Fibroblast of mammary gland (primary cell): ENCODE measurements at regions not wholly inside any gene's neighbourhood (a gene's known extent, or its start where the extent isn't known, plus 50 kb on each side); places are given as distances from the start of the nearest gene placed in this dataset.

Experiments used
- DNase-seq: peaks from one replicate; pipeline ENCODE4 v3.0.0-alpha.2; 2010; ENCODE audit warnings: low read depth
- H3K4me3 ChIP-seq: 2 replicates; pipeline ENCODE4 v1.5.1; 2011; ENCODE audit warnings: low read depth, mild to moderate bottlenecking, low read length, moderate library complexity; ENCODE audit not compliant: control insufficient read depth
- TF ChIP-seq, protein P1 (sequence below): conservative IDR thresholded peaks from 2 replicates; pipeline ENCODE4 v1.5.1; 2011; ENCODE audit warnings: low read depth, low read length, inconsistent platforms; ENCODE audit not compliant: control insufficient read depth, insufficient read depth

- TF ChIP-seq, protein P1, sequence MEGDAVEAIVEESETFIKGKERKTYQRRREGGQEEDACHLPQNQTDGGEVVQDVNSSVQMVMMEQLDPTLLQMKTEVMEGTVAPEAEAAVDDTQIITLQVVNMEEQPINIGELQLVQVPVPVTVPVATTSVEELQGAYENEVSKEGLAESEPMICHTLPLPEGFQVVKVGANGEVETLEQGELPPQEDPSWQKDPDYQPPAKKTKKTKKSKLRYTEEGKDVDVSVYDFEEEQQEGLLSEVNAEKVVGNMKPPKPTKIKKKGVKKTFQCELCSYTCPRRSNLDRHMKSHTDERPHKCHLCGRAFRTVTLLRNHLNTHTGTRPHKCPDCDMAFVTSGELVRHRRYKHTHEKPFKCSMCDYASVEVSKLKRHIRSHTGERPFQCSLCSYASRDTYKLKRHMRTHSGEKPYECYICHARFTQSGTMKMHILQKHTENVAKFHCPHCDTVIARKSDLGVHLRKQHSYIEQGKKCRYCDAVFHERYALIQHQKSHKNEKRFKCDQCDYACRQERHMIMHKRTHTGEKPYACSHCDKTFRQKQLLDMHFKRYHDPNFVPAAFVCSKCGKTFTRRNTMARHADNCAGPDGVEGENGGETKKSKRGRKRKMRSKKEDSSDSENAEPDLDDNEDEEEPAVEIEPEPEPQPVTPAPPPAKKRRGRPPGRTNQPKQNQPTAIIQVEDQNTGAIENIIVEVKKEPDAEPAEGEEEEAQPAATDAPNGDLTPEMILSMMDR = no peak
- no peak overlapping the region for H3K4me3 ChIP-seq
- DNase-seq = no peak
These were observed 524.6 kb upstream of the LRRC4C start for GRCh38 chr11:41984023-41984422.

GRCh38 chr11:41985799-41986198 is 526.3 kb upstream of the LRRC4C start:
- H3K4me3 ChIP-seq = no peak overlapping the region
- DNase-seq = no peak
- TF ChIP-seq, protein P1 = no peak

GRCh38 chr11:41988951-41989572 is 529.6 kb upstream of the LRRC4C start:
- no peak overlapping the region for H3K4me3 ChIP-seq
- DNase-seq = no peak
- TF ChIP-seq, protein P1 = no peak

DNA sequence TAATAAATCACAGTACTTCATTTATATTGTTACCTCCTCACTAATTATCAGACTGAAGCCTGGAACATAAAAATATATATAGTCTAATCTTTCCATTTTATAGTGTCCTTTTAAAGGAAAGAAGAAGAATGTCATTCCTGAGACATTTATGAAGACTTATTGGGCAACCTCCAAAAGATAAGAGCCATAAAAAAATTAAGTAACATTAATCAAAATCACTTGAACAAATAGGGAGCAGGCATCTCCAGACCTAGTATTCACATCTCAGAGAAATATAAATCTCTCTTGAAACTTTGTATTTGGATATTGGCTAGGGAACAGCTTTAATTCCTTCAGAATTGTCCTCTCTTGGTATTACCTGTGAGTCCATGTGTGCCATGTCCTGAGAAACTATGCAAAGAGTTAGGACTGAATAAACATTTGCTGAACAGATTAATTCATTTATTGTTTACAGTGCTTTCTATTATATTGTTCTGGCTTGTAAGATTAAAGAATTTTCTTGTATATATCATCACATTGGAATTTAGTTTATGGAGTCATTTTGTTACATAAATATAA is 530.5 kb upstream of the LRRC4C start:
- no peak for DNase-seq
- TF ChIP-seq, protein P1 = no peak
- no peak overlapping the region for H3K4me3 ChIP-seq

DNA sequence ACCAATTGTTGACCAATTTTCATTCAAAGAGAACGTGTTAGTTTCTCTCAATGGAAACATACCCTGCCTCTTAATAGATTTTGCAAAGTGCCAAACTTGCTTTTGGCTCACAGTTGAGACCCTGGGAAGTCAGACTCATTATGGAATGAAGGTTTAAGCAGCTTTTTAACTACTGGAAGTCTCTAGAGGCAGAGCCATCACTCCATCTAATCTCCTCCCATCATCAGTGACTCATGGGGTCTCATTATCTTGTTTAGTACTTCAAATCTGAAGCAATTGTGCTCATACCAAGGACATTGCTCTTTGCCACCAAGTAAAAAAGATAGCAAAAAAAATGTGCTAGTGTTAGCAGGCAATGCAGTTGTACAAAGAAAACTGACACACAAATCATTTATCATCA is 537.1 kb upstream of the LRRC4C start:
- no peak overlapping the region for H3K4me3 ChIP-seq
- TF ChIP-seq, protein P1 = no peak
- DNase-seq = no peak

- no peak overlapping the region for H3K4me3 ChIP-seq
- no peak for DNase-seq
- TF ChIP-seq, protein P1 = no peak
These were observed 538.5 kb upstream of the LRRC4C start for GRCh38 chr11:41997844-41998401.
